ENCODE measurements at regions not wholly inside any gene's neighbourhood (a gene's known extent, or its start where the extent isn't known, plus 50 kb on each side); places are given as distances from the start of the nearest gene placed in this dataset.

DNA sequence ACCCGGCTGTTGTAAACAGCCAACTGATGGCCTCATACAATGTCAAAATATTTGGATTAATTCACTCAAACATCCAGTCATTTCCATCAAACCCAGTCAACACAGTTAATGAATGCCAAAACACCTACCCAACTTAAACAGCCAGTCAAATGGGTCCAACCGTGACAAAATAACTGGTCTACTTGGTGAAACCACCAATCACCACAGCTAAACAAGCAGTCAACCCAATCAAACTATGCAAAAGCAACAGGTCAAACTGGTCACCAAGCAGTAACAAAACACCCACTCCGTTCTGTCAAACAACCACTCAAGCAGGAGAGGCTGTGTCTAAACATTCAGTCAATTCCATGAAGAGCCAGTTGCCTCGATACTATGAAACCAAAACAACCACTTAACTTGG is 119.2 kb downstream of the FOXD2 start:
- no peaks in the 10 kb centered on the region for H3K36me3 Mint-ChIP-seq (ENCODE audit: low read depth)
- no peak overlapping the region for H3K4me3 Mint-ChIP-seq
- H3K9me3 Mint-ChIP-seq: no peaks in the 10 kb centered on the region
- no peak for TF ChIP-seq CTCF (IDR thresholded peaks at IDR 0.05)
- DNase-seq: no peak
- no peak overlapping the region for H3K27ac Mint-ChIP-seq
- peaks cover 11% of the 10 kb centered on the region for H3K4me1 Mint-ChIP-seq (ENCODE audit: low read depth)
- peaks cover 43% of the 10 kb centered on the region for H3K27me3 Mint-ChIP-seq (ENCODE audit: insufficient read depth)

DNA sequence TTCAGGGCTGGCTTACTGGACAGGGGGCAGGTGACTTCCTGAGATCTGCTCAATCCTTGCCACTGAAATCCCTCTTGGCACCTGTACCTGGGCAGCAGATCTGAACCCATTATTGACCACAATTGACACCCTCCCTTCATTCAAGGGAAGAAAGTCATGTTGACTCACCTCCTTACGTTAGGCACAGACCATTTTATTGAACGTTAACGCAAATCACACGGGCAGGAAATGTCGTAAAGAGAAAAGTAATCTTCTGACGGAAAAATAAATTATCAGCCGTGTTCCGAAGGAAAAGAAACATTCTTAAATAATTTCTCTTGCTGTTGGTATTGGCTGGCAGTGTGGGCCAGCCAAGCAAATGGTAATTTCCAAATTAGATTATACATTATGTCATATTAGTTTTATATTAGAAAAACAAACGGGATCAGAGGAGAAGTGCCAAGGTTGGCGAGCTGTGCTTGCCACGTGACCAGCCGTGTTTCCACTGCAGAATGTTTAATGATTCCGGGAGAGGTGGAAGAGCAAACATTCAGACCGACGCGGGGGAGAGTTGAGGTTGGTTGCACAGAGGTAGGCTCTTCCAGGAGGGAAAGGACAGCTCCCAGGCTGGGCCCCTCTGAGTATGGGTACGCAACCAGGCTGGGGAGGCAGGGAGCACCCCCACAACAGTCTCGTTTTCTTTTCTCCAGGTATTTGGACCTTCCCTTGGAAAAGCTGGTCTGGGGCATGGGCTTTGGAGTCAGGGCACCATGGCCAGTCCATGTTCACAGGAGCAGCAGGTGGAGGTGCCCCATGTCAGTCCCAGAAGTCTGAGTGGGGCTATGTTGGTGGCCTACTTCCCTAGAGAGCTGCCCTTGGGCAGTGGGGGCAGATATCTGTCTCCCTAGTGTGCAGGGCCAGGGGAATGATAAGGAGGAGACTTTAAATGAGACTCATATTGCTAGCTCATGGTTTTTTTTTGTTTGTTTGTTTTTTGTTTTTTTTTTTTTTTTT is 121.1 kb downstream of the FOXD2 start:
- Mint-ChIP-seq H3K4me3 (peak overlapping the region; percentile 28; the same call in 1 of the 2 replicates), H3K9me3 (no peaks in the 10 kb centered on the region), H3K27ac (no peak overlapping the region), H3K36me3 (ENCODE audit: low read depth) (no peaks in the 10 kb centered on the region), H3K4me1 (ENCODE audit: low read depth) (peaks cover 27% of the 10 kb centered on the region), H3K27me3 (ENCODE audit: insufficient read depth) (peaks cover 31% of the 10 kb centered on the region)
- no peak for DNase-seq
- TF ChIP-seq CTCF (IDR thresholded peaks at IDR 0.05): no peak

DNA sequence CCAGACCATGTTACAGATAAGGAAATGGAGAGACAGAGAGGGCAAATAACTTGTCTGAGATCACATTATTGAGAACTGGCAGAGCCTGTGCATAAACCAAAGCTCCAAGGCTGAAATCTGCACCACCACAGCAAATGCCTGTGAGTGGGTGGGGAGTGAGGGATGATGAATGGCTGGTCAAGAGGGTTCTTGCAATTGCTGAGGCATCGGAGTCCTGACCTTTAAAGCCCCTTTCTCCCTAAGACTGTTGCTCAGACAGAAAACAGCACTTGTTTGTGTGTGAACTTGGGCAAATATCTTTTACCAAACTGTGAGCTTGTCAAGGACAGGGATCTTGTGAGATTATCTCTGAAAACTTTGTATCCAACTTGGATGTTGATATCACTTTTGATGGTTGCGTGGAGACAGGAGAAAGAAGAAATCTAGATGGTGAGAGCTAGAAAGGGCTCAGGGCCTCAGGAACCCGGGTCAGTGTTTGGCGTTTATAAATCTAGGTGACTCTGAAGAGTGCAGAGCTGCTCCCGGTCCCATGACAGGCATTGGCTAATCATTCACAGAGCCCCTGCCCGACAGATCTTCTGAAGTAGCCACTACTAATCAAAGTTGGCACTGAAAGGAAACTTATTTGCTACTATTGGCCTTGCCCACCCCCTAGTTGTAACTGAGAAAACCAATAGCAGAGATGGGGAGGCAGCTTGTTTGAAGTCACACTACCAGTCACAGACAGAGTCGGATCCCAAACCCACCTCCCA is 122.3 kb downstream of the FOXD2 start:
- TF ChIP-seq CTCF (IDR thresholded peaks at IDR 0.05): no peak
- Mint-ChIP-seq H3K27ac (no peak overlapping the region), H3K4me3 (no peak overlapping the region), H3K36me3 (ENCODE audit: low read depth) (no peaks in the 10 kb centered on the region), H3K4me1 (ENCODE audit: low read depth) (peaks cover 35% of the 10 kb centered on the region), H3K27me3 (ENCODE audit: insufficient read depth) (peaks cover 26% of the 10 kb centered on the region), H3K9me3 (no peaks in the 10 kb centered on the region)
- no peak for DNase-seq

- no peaks in the 10 kb centered on the region for H3K9me3 Mint-ChIP-seq
- no peak overlapping the region for H3K27ac Mint-ChIP-seq
- H3K4me3 Mint-ChIP-seq: no peak overlapping the region
- H3K36me3 Mint-ChIP-seq (ENCODE audit: low read depth): no peaks in the 10 kb centered on the region
- peaks cover 35% of the 10 kb centered on the region for H3K4me1 Mint-ChIP-seq (ENCODE audit: low read depth)
- TF ChIP-seq CTCF (IDR thresholded peaks at IDR 0.05): no peak
- DNase-seq: peak; percentile 15
- H3K27me3 Mint-ChIP-seq (ENCODE audit: insufficient read depth): peaks cover 20% of the 10 kb centered on the region
Observed at GRCh38 chr1:47561523-47562007, 123.7 kb downstream of the FOXD2 start.

DNA sequence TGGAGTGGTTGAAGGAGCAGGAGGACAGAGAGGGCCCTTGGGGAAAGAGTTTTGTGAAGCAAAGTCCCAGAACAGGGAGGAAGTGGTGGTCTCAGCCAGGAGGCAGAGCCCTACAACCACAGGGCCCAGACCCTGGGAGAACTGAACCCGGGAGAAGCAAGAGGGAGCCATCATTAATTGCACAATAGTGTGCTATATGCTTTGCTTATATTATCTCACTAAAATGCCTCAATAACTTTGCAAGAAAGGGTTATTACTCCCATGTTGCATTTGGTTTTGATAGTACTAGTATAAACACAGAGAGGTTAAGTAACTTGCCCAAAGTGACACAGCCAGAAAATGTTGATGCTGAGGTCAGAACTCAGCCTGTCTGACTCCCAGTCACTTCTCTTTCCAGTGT is 124.3 kb downstream of the FOXD2 start:
- TF ChIP-seq CTCF (IDR thresholded peaks at IDR 0.05): no peak
- no peaks in the 10 kb centered on the region for H3K36me3 Mint-ChIP-seq (ENCODE audit: low read depth)
- H3K27me3 Mint-ChIP-seq (ENCODE audit: insufficient read depth): peaks cover 14% of the 10 kb centered on the region
- H3K9me3 Mint-ChIP-seq: no peaks in the 10 kb centered on the region
- no peak overlapping the region for H3K4me3 Mint-ChIP-seq
- peaks cover 35% of the 10 kb centered on the region for H3K4me1 Mint-ChIP-seq (ENCODE audit: low read depth)
- DNase-seq: no peak
- no peak overlapping the region for H3K27ac Mint-ChIP-seq
